Activated naive CD4-positive, alpha-beta T cell treated with anti-CD3 and anti-CD28 coated beads, Interleukin-2, amount 50 U/mL, for 72 hours (primary cell): ENCODE measurements at regions not wholly inside any gene's neighbourhood (a gene's known extent, or its start where the extent isn't known, plus 50 kb on each side); places are given as distances from the start of the nearest gene placed in this dataset.

ENCODE experiments used
- ATAC-seq, 2 donors: fragments of 150-1000 bp; cut with Tn5 transposase; 2 replicates each; pipeline ENCODE4 v1.10.0; 2021; ENCODE audit warnings: mild to moderate bottlenecking in 2 of 2, moderate library complexity in 2 of 2
- DNase-seq, 2 donors: peaks; one replicate each; pipeline ENCODE4 v3.0.0; 2021 to 2022; ENCODE audit warnings: low spot score in 2 of 2
- H3K27ac Mint-ChIP-seq, 2 donors: one replicate each; pipeline ENCODE4 v1.8.0; 2022; ENCODE audit warnings: mild to moderate bottlenecking in 2 of 2, mixed read lengths in 2 of 2
- H3K36me3 Mint-ChIP-seq, 2 donors: one replicate each; pipeline ENCODE4 v1.8.0; 2022; ENCODE audit warnings: mixed read lengths in 2 of 2
- H3K9me3 Mint-ChIP-seq, 2 donors: one replicate each; pipeline ENCODE4 v1.8.0; 2022; ENCODE audit warnings: mixed read lengths in 2 of 2

DNA sequence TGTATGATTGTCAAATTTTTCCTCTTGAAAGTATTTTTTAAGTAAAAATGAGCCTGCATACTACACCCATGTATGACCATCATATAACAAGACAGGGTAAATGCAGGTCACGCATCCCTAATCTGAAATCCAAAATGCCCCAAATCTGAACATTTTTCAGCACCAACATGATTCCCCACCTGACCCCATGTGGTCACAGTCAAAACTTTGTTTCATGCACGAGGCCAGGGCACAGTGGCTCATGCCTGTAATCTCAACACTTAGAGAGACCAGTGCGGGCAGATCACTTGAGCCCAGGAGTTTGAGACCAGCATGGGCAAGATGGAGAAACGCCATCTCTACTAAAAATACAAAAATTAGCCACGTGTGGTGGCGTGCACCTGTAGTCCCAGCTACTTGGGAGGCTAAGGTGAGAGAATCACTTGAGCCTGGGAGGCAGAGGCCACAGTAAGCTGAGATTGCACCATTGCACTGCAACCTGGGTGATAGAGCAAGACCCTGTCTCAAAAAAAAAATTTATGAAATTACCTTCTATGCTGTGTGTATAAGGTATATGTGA is 63.7 kb upstream of the NPAS1 start:
- ATAC-seq (no peak), DNase-seq (no peak)
- Mint-ChIP-seq H3K36me3 (no peaks in the 10 kb centered on the region), H3K9me3 (no peaks in the 10 kb centered on the region), H3K27ac (peak overlapping the region in 1 of 2 donors; percentile 78)

DNA sequence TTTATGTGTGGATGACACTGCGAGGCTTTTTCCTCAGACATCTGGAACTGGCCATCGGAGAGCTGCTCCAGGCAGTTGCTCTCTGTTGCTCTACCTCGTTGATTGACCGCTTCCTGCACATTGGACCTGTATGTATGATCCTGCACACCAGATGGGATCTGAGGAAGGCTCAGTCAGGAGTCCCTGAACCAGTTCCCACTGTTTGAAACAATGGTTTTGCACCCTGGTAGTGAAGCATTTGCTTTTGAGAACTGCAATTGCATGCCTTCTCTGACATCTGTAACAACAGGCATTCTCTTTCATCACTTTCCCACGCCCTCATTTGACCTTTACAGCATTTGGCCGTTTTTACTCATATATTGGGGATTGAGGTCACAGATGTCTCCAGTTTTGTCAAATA is 61.1 kb upstream of the NPAS1 start:
- H3K9me3 Mint-ChIP-seq: no peaks in the 10 kb centered on the region
- peak; percentile 31 to 55 for ATAC-seq
- no peak for DNase-seq
- no peaks in the 10 kb centered on the region for H3K36me3 Mint-ChIP-seq
- H3K27ac Mint-ChIP-seq: peak overlapping the region in 1 of 2 donors; percentile 18

DNA sequence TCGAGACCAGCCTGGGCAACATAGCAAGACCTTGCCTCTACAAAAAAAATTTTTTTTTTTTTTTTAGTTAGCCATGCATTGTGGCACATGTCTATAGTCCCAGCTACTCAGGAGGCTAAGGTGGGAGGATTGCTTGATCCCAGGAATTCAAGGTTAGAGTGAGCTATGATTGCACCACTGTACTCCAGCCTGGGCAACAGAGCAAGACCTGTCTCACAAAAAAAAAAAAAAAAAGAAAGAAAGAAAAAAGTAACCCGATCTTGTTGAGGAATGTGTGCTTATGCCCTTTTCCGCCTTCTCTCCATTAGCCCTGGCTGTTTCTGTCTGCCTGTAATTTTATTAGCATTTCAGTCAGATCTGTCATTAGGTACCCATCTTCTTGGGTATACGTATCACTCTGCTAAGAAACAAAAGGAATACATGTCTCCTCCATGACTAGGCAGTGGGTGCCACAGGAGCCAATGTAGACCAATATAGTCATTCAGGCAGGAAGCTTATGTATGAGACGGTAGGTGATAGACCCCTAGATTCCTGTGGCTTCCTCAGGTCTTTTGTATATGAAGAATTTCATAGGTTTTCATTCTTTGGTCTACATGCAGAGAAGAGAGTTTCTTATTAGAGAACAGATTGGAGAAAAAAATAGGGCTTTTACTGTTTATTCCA is 59.6 kb upstream of the NPAS1 start:
- Mint-ChIP-seq H3K9me3 (no peaks in the 10 kb centered on the region), H3K36me3 (no peaks in the 10 kb centered on the region), H3K27ac (no peak overlapping the region)
- no peak for DNase-seq
- no peak for ATAC-seq

- Mint-ChIP-seq H3K27ac (no peak overlapping the region), H3K9me3 (no peaks in the 10 kb centered on the region), H3K36me3 (no peaks in the 10 kb centered on the region)
- ATAC-seq (no peak), DNase-seq (no peak)
Measured at GRCh38 chr19:46962030-46962570, 57.5 kb upstream of the NPAS1 start.

DNA sequence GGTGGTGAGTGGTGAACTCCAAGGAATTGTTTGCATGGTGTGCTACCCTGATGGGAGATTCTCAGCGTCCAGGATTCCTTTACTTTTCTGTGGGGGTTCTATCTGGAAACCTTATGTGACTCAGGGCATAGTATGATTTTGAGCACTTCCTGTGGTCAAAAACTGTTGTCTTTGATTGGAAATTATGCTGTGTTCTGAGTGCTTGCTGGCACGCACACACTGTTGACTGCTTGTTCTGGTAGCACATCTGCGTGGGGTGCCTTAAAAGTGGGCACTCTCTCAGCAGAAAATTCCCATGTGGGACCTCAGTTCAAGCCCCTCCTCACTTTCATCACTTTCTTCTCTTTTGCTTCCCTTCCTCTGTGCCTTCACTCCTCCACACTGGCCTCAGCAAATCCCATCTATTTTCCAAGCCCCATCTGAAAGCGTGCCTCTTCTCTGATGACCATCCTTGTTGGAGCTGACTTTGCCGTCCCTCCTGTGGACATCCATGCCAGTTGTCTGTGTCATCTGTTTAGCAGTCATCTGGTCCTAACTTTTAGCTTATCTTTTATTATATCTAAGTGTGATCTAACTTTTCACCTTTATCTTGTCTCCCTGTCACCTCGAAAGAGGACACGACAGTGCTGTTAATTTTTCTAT is 56.4 kb upstream of the NPAS1 start:
- ATAC-seq (peak; percentile 52 to 54), DNase-seq (no peak)
- Mint-ChIP-seq H3K27ac (peak overlapping the region; percentile 48 to 75), H3K36me3 (no peaks in the 10 kb centered on the region), H3K9me3 (no peaks in the 10 kb centered on the region)

DNA sequence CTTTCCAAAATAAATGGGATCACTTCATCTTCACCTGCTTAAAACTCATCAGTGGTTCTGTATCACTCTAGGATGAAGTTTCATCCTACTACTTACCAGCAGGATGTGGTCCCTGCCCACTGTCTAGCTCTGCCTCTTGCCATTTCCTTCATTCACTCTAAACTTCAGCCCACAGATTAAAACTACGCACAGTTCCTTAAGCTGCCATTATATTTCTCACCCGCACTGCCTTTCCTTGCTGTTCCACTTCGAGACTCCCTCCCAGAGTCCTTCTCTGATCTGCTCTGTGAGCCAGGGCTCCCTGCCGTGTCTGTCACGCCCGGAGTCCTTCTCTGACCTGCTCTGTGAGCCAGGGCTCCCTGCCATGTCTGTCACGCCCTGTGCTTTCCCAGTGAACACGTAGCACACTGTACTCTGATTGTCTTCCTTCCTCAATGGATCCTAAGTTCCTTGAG is 52.0 kb upstream of the NPAS1 start:
- no peaks in the 10 kb centered on the region for H3K36me3 Mint-ChIP-seq
- ATAC-seq (peak; percentile 75 to 89), DNase-seq (no peak)
- peak overlapping the region; percentile 66 to 68 for H3K27ac Mint-ChIP-seq
- no peaks in the 10 kb centered on the region for H3K9me3 Mint-ChIP-seq
